ENCODE measurements at regions not wholly inside any gene's neighbourhood (a gene's known extent, or its start where the extent isn't known, plus 50 kb on each side); places are given as distances from the start of the nearest gene placed in this dataset.

DNA sequence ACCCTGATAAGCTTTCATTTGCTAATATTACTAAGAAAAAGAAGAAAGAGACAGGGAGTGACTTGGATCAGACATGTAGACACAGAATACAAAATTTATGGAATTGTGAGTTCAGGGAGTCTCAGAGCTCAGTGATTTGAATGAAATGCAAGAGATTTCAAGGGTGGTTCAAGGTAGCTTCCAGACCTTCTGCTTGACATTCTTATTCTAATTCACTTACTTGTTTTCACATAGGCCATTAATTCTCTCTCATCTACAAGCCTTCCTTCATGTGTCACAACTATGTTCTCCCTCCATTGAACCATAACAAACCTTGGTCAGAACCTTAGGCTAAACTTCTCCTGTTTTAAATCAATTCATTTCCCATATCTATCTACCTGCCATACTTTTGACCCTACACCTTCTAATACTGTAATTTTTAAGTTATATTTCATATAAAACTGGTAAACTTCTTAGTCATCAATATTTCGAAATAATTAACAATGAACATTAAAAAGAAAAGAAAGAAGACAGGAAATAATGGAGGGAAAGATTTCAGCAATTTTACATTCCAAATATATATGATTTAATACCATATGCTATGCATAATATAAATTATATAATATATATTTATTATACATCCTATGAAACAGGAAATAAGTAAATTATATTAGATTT lies 139.2 kb upstream of the PDE1A start:
- no peak for TF ChIP-seq Cebpa-rat (IDR thresholded peaks at IDR 0.05)

DNA sequence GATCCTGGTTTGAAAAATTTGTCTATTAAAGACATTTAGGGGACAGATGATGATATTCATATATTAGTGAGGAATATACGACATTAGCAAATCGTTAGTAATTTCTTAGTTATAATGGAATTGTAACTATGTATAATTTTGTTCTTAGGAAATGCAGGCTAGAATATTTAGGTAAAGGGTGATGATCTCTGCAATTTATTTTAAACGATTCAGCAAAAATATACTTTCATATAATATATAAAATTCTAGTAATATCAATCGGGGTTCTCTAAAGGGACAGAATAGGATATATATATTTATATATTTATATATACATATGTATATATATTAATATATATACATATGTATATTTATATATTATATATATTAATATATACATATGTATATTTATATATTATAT lies 142.5 kb upstream of the DNAJC10 start:
- H3K4me2 ChIP-seq: no peak overlapping the region
- no peak for TF ChIP-seq Cebpa-rat (IDR thresholded peaks at IDR 0.05)
- no peak overlapping the region for H3K9ac ChIP-seq
- H3K27me3 ChIP-seq: no peaks in the 10 kb centered on the region
- H3K9me3 ChIP-seq (replicated peaks in 1 of 11): no peaks in the 10 kb centered on the region
- H3K27ac ChIP-seq: no peak overlapping the region
- H3K36me3 ChIP-seq: no peaks in the 10 kb centered on the region
- no peaks in the 10 kb centered on the region for H4K20me1 ChIP-seq
- no peak overlapping the region for H3K4me3 ChIP-seq
- no peaks in the 10 kb centered on the region for H3K4me1 ChIP-seq

More for the DNA sequence above, 139.2 kb upstream of the PDE1A start:
- H3K4me1 ChIP-seq: no peaks in the 10 kb centered on the region
- no peak overlapping the region for H3K9ac ChIP-seq
- no peaks in the 10 kb centered on the region for H3K36me3 ChIP-seq
- no peak overlapping the region for H3K27ac ChIP-seq
- H3K27me3 ChIP-seq: no peaks in the 10 kb centered on the region
- no peak overlapping the region for H3K4me3 ChIP-seq
- H3K9me3 ChIP-seq (replicated peaks in 1 of 11): no peaks in the 10 kb centered on the region
- no peaks in the 10 kb centered on the region for H4K20me1 ChIP-seq
- H3K4me2 ChIP-seq: no peak overlapping the region

DNA sequence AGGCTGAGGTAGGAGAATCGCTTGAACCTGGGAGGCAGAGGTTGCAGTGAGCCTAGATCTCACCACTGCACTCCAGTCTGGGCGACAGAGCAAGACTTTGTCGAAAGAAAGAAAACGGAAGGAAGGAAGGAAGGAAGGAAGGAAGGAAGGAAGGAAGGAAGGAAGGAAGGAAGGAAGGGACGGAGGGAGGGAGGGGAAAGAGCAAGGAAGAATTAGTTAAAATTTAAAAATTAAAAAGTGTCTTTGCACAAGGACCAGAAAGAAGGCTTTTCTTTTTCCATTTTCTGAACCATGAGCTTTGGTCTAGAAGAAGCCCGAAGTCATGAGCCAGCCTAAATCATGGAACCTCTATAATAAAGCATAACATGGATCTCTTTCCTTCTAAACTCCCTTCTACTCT lies 138.2 kb upstream of the DNAJC10 start:
- H3K4me1 ChIP-seq: no peaks in the 10 kb centered on the region
- TF ChIP-seq Cebpa-rat (IDR thresholded peaks at IDR 0.05): no peak
- H3K9me3 ChIP-seq (replicated peaks in 1 of 11): no peaks in the 10 kb centered on the region
- H3K4me2 ChIP-seq: no peak overlapping the region
- no peaks in the 10 kb centered on the region for H3K36me3 ChIP-seq
- no peaks in the 10 kb centered on the region for H4K20me1 ChIP-seq
- no peak overlapping the region for H3K27ac ChIP-seq
- H3K27me3 ChIP-seq: no peaks in the 10 kb centered on the region
- no peak overlapping the region for H3K9ac ChIP-seq
- H3K4me3 ChIP-seq: no peak overlapping the region

DNA sequence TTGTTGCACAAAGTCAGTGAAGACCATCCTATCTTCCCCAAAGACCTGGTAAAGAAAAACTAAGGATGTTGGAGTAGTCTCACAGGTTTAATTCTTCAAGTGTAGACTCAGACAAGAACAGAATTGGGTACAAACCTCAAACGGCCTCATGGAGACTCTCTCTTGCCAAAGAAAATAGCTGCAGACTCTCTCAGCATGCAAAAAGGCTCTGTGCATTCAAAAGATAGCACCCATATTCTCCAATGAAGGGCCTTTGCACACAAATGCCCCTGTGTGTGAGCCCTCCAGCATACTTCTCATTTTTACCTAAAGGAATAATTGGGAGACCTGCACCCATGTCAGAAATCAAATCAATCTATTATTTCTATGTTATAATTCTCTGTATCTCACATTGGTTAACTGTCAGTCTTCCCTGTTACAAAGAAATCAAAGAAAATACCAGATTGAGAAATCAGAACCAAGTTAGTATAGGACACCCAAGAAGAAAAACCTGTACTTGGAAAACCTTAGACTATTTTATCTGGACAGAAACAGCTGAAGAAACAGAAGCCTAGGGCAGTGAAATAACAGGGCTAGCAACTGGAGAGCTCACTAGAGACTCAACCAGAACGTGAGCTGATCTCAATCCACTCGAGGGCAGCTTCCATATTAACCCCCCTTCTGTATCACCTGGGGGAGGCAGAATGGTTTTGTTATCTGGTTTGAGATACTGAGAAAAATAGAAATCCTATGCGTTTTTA lies 134.7 kb upstream of the DNAJC10 start:
- Histone ChIP-seq H3K9me3 (replicated peaks in 1 of 11) (no peaks in the 10 kb centered on the region), H3K4me2 (no peak overlapping the region), H4K20me1 (no peaks in the 10 kb centered on the region), H3K27me3 (no peaks in the 10 kb centered on the region), H3K9ac (no peak overlapping the region), H3K27ac (no peak overlapping the region), H3K36me3 (no peaks in the 10 kb centered on the region), H3K4me3 (no peak overlapping the region), H3K4me1 (no peaks in the 10 kb centered on the region)
- TF ChIP-seq Cebpa-rat (IDR thresholded peaks at IDR 0.05): no peak

DNA sequence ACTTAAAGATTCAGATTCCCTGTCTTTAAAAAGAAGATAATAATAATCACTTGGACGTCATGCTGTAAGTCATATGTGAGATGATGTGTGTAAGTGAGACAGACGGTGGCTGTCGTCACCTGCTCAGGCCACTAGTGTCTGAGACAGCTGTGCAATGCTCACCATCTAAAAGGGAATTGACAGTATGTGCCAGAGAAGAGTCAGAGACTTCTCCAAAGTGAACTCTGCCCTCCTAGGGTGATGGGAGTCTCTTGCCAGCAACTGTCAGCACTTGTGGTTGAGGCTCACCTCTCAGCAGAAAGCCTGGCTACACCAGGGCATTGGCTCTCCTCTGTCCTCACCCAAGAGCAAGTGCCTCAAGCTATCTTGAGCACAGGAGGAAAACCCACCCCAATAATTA lies 131.6 kb upstream of the DNAJC10 start:
- TF ChIP-seq Cebpa-rat (IDR thresholded peaks at IDR 0.05): no peak
- Histone ChIP-seq H3K27me3 (no peaks in the 10 kb centered on the region), H3K9me3 (replicated peaks in 1 of 11) (no peaks in the 10 kb centered on the region), H3K4me3 (no peak overlapping the region), H3K4me2 (no peak overlapping the region), H3K4me1 (no peaks in the 10 kb centered on the region), H3K9ac (no peak overlapping the region), H4K20me1 (no peaks in the 10 kb centered on the region), H3K27ac (no peak overlapping the region), H3K36me3 (no peaks in the 10 kb centered on the region)

DNA sequence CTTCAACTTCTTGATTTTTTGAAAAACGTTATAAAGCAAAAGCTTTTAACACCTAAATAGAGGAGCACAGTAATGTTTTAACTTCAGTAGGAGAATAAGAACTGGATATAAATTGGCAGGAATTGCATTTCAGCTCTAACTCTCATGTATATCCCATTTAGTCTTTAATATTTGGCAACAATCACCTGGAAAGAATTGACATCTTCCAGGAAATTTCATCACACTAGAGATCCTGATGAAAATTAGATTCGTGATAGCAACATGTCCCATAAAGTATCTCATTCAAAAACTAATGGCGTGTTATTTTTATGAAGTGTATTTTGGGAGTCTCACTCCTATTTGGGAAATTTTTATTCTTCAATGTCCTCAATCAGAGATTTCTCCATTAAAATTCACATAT lies 131.1 kb upstream of the DNAJC10 start:
- Histone ChIP-seq H3K4me3 (no peak overlapping the region), H3K27ac (no peak overlapping the region), H3K36me3 (no peaks in the 10 kb centered on the region), H3K27me3 (no peaks in the 10 kb centered on the region), H3K9me3 (replicated peaks in 1 of 11) (no peaks in the 10 kb centered on the region), H3K4me1 (no peaks in the 10 kb centered on the region), H4K20me1 (no peaks in the 10 kb centered on the region), H3K9ac (no peak overlapping the region), H3K4me2 (no peak overlapping the region)
- TF ChIP-seq Cebpa-rat (IDR thresholded peaks at IDR 0.05): no peak

DNA sequence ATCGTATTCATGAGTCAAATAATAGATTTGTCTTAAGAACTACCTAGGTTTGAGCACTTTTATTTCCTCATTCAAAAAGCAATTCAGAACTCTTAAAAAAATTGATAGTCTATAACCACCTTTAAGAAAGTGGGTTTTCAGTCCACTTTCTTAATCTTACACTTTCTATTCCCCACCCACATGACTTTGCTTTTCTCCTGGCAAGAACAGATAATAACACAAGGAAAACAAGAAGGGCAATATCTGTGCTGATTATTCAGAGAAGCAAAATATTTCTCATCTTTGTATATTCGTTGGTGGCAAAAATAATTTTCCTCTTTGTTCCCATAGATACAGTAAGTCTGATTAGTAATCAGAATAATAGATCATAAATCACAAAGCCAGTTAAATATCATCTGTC lies 130.6 kb upstream of the DNAJC10 start:
- Histone ChIP-seq H3K4me1 (no peaks in the 10 kb centered on the region), H4K20me1 (no peaks in the 10 kb centered on the region), H3K36me3 (no peaks in the 10 kb centered on the region), H3K27me3 (no peaks in the 10 kb centered on the region), H3K9ac (no peak overlapping the region), H3K4me3 (no peak overlapping the region), H3K9me3 (replicated peaks in 1 of 11) (no peaks in the 10 kb centered on the region), H3K27ac (no peak overlapping the region), H3K4me2 (no peak overlapping the region)
- TF ChIP-seq Cebpa-rat (IDR thresholded peaks at IDR 0.05): no peak

DNA sequence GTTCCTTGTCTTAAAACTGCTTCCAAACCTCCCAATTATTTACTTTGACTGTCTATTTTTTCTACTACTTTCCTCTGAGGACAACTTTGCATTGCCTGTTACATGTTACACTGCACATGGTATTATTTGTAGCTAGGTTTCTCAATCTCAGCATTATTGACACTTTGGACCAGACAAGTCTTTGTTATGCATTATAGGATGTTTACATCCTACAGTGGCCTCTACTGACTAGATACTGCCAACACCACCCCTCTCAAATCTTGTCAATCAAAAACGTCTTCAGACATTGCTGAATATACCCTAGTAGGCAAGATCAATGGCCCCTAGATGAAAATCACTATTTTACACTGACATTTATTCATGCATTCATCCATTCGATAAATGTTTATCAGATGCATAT lies 129.6 kb upstream of the DNAJC10 start:
- no peaks in the 10 kb centered on the region for H3K4me1 ChIP-seq
- no peak overlapping the region for H3K4me2 ChIP-seq
- no peaks in the 10 kb centered on the region for H3K27me3 ChIP-seq
- H3K27ac ChIP-seq: no peak overlapping the region
- no peaks in the 10 kb centered on the region for H3K9me3 ChIP-seq (replicated peaks in 1 of 11)
- no peaks in the 10 kb centered on the region for H3K36me3 ChIP-seq
- no peak overlapping the region for H3K9ac ChIP-seq
- H4K20me1 ChIP-seq: no peaks in the 10 kb centered on the region
- TF ChIP-seq Cebpa-rat (IDR thresholded peaks at IDR 0.05): no peak
- no peak overlapping the region for H3K4me3 ChIP-seq

DNA sequence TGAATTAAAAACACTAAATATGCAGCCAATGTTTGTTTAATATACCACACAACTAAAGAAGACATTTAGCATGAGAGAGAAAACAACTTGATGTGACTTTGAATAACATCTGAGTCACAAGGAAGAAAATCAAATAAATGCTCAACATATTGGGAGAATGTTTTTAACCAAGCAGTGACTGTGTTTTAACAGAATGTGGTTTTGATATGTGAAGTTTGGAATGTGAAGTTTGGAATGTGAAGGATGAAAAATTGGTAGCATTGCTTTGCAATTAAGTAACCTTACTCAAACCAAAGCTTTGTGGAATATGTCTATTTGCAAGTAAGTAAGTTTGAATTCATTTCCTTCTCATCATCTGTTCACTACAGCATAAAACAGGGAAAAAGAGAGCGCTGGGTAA lies 128.2 kb upstream of the DNAJC10 start:
- TF ChIP-seq Cebpa-rat (IDR thresholded peaks at IDR 0.05): no peak
- H3K27ac ChIP-seq: no peak overlapping the region
- H3K4me1 ChIP-seq: no peaks in the 10 kb centered on the region
- H3K4me2 ChIP-seq: no peak overlapping the region
- no peaks in the 10 kb centered on the region for H3K36me3 ChIP-seq
- no peak overlapping the region for H3K9ac ChIP-seq
- no peak overlapping the region for H3K4me3 ChIP-seq
- no peaks in the 10 kb centered on the region for H4K20me1 ChIP-seq
- no peaks in the 10 kb centered on the region for H3K27me3 ChIP-seq
- no peaks in the 10 kb centered on the region for H3K9me3 ChIP-seq (replicated peaks in 1 of 11)

DNA sequence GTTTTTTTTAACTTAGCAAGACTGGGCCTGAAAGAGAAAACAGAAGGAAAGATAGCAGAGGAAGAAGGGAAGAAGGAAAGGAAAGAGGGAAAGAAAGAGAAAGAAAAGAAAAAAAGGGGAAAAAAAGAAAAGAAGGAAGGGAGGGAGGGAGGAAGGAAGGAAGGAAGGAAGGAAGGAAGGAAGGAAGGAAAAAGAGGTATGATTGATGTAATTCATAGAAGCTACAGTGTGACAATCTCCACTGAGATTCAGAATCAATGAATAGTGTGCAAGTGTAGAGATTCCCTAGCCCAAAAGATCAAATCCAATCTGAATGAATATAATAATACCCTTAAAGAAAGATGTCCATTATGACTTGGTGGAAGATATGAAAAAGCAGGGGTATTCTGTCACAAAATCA lies 126.9 kb upstream of the DNAJC10 start:
- Histone ChIP-seq H3K9me3 (replicated peaks in 1 of 11) (no peaks in the 10 kb centered on the region), H3K4me3 (no peak overlapping the region), H3K4me1 (peaks cover 0 to 5% (median 0%) of the 10 kb centered on the region in 10 experiments; a peak in 1 of 20 replicates)

More for the DNA sequence above, 126.9 kb upstream of the DNAJC10 start:
- Histone ChIP-seq H3K9ac (no peak overlapping the region), H3K4me2 (no peak overlapping the region), H3K36me3 (no peaks in the 10 kb centered on the region), H4K20me1 (no peaks in the 10 kb centered on the region), H3K27ac (no peak overlapping the region), H3K27me3 (no peaks in the 10 kb centered on the region)
- TF ChIP-seq Cebpa-rat (IDR thresholded peaks at IDR 0.05): no peak

All from BLaER1 treated with 17β-estradiol and CSF1 and Interleukin-3, amounts not matched to agents 10 nM and 100 nM (cell line).